ENCODE measurements at regions not wholly inside any gene's neighbourhood (a gene's known extent, or its start where the extent isn't known, plus 50 kb on each side); places are given as distances from the start of the nearest gene placed in this dataset.

GRCh38 chr4:125365731-125366130 is 51.0 kb downstream of the FAT4 start:
- no peak for ATAC-seq (ENCODE audit: insufficient read depth, low read depth)
- no peaks in the 10 kb centered on the region for H3K9me3 ChIP-seq (ENCODE audit: insufficient read depth, low read length, severe bottlenecking)
- no peak overlapping the region for H3K9ac ChIP-seq (ENCODE audit: low read depth, low read length)
- no peak overlapping the region for H2AFZ ChIP-seq (ENCODE audit: low read depth, low read length)
- no peak overlapping the region for H3K4me2 ChIP-seq (ENCODE audit: insufficient read depth, low read length)
- no peaks in the 10 kb centered on the region for H3K27me3 ChIP-seq (ENCODE audit: insufficient read depth, low read length, poor library complexity)
- H4K20me1 ChIP-seq (ENCODE audit: insufficient read depth, low read length) = no peaks in the 10 kb centered on the region
- H3K4me3 ChIP-seq (ENCODE audit: low read depth in 1 of 2, low read length in 2 of 2) = no peak overlapping the region
- DNase-seq = no peak
- H3K27ac ChIP-seq (ENCODE audit: low read length) = no peak overlapping the region
- no peaks in the 10 kb centered on the region for H3K79me2 ChIP-seq (ENCODE audit: insufficient read depth, low read length)
- TF ChIP-seq EZH2 (IDR thresholded peaks at IDR 0.05; ENCODE audit: borderline replicate concordance, low read depth, low read length, severe bottlenecking) (no peak), CTCF (IDR thresholded peaks at IDR 0.05; ENCODE audit: borderline replicate concordance, extremely low read depth, low read length, poor library complexity, severe bottlenecking) (no peak)
- H3K36me3 ChIP-seq (ENCODE audit: insufficient read depth, low read length) = no peaks in the 10 kb centered on the region
- H3K4me1 ChIP-seq (ENCODE audit: insufficient read depth, low read length) = no peaks in the 10 kb centered on the region

GRCh38 chr4:125368146-125368545 is 53.4 kb downstream of the FAT4 start:
- Histone ChIP-seq H3K36me3 (ENCODE audit: insufficient read depth, low read length) (no peaks in the 10 kb centered on the region), H3K79me2 (ENCODE audit: insufficient read depth, low read length) (no peaks in the 10 kb centered on the region), H3K9ac (ENCODE audit: low read depth, low read length) (no peak overlapping the region), H4K20me1 (ENCODE audit: insufficient read depth, low read length) (no peaks in the 10 kb centered on the region), H2AFZ (ENCODE audit: low read depth, low read length) (no peak overlapping the region), H3K27me3 (ENCODE audit: insufficient read depth, low read length, poor library complexity) (no peaks in the 10 kb centered on the region), H3K4me1 (ENCODE audit: insufficient read depth, low read length) (no peaks in the 10 kb centered on the region), H3K4me2 (ENCODE audit: insufficient read depth, low read length) (no peak overlapping the region), H3K9me3 (ENCODE audit: insufficient read depth, low read length, severe bottlenecking) (no peaks in the 10 kb centered on the region), H3K27ac (ENCODE audit: low read length) (no peak overlapping the region), H3K4me3 (ENCODE audit: low read depth in 1 of 2, low read length in 2 of 2) (no peak overlapping the region)
- ATAC-seq (ENCODE audit: insufficient read depth, low read depth) (no peak), DNase-seq (no peak)
- TF ChIP-seq CTCF (IDR thresholded peaks at IDR 0.05; ENCODE audit: borderline replicate concordance, extremely low read depth, low read length, poor library complexity, severe bottlenecking) = no peak
- TF ChIP-seq EZH2 (IDR thresholded peaks at IDR 0.05; ENCODE audit: borderline replicate concordance, low read depth, low read length, severe bottlenecking) = no peak

GRCh38 chr4:125368671-125369081 is 53.9 kb downstream of the FAT4 start:
- Histone ChIP-seq H3K4me2 (ENCODE audit: insufficient read depth, low read length) (no peak overlapping the region), H2AFZ (ENCODE audit: low read depth, low read length) (no peak overlapping the region), H3K36me3 (ENCODE audit: insufficient read depth, low read length) (no peaks in the 10 kb centered on the region), H3K27ac (ENCODE audit: low read length) (no peak overlapping the region), H3K27me3 (ENCODE audit: insufficient read depth, low read length, poor library complexity) (no peaks in the 10 kb centered on the region), H3K4me3 (ENCODE audit: low read depth in 1 of 2, low read length in 2 of 2) (no peak overlapping the region), H3K9ac (ENCODE audit: low read depth, low read length) (no peak overlapping the region), H3K9me3 (ENCODE audit: insufficient read depth, low read length, severe bottlenecking) (no peaks in the 10 kb centered on the region), H3K4me1 (ENCODE audit: insufficient read depth, low read length) (no peaks in the 10 kb centered on the region), H3K79me2 (ENCODE audit: insufficient read depth, low read length) (no peaks in the 10 kb centered on the region), H4K20me1 (ENCODE audit: insufficient read depth, low read length) (no peaks in the 10 kb centered on the region)
- TF ChIP-seq EZH2 (IDR thresholded peaks at IDR 0.05; ENCODE audit: borderline replicate concordance, low read depth, low read length, severe bottlenecking) = no peak
- no peak for TF ChIP-seq CTCF (IDR thresholded peaks at IDR 0.05; ENCODE audit: borderline replicate concordance, extremely low read depth, low read length, poor library complexity, severe bottlenecking)
- ATAC-seq (ENCODE audit: insufficient read depth, low read depth) = no peak
- no peak for DNase-seq

GRCh38 chr4:125369098-125369497 is 54.3 kb downstream of the FAT4 start:
- no peaks in the 10 kb centered on the region for H3K9me3 ChIP-seq (ENCODE audit: insufficient read depth, low read length, severe bottlenecking)
- H3K4me2 ChIP-seq (ENCODE audit: insufficient read depth, low read length) = no peak overlapping the region
- no peak overlapping the region for H3K9ac ChIP-seq (ENCODE audit: low read depth, low read length)
- no peaks in the 10 kb centered on the region for H3K79me2 ChIP-seq (ENCODE audit: insufficient read depth, low read length)
- H3K4me1 ChIP-seq (ENCODE audit: insufficient read depth, low read length) = no peaks in the 10 kb centered on the region
- H3K36me3 ChIP-seq (ENCODE audit: insufficient read depth, low read length) = no peaks in the 10 kb centered on the region
- TF ChIP-seq CTCF (IDR thresholded peaks at IDR 0.05; ENCODE audit: borderline replicate concordance, extremely low read depth, low read length, poor library complexity, severe bottlenecking) (no peak), EZH2 (IDR thresholded peaks at IDR 0.05; ENCODE audit: borderline replicate concordance, low read depth, low read length, severe bottlenecking) (no peak)
- H3K27me3 ChIP-seq (ENCODE audit: insufficient read depth, low read length, poor library complexity) = no peaks in the 10 kb centered on the region
- ATAC-seq (ENCODE audit: insufficient read depth, low read depth) (no peak), DNase-seq (no peak)
- H4K20me1 ChIP-seq (ENCODE audit: insufficient read depth, low read length) = no peaks in the 10 kb centered on the region
- H2AFZ ChIP-seq (ENCODE audit: low read depth, low read length) = no peak overlapping the region
- H3K4me3 ChIP-seq (ENCODE audit: low read depth in 1 of 2, low read length in 2 of 2) = no peak overlapping the region
- no peak overlapping the region for H3K27ac ChIP-seq (ENCODE audit: low read length)
